Fibroblast of mammary gland (primary cell): ENCODE measurements at regions not wholly inside any gene's neighbourhood (a gene's known extent, or its start where the extent isn't known, plus 50 kb on each side); places are given as distances from the start of the nearest gene placed in this dataset.

Source experiments
- DNase-seq: peaks from one replicate; pipeline ENCODE4 v3.0.0-alpha.2; 2010; ENCODE audit warnings: low read depth
- H3K4me3 ChIP-seq: 2 replicates; pipeline ENCODE4 v1.5.1; 2011; ENCODE audit warnings: low read depth, mild to moderate bottlenecking, low read length, moderate library complexity; ENCODE audit not compliant: control insufficient read depth
- CTCF ChIP-seq: conservative IDR thresholded peaks from 2 replicates; pipeline ENCODE4 v1.5.1; 2011; ENCODE audit warnings: low read depth, low read length, inconsistent platforms; ENCODE audit not compliant: control insufficient read depth, insufficient read depth

GRCh38 chr16:6247775-6248174, 1084.9 kb upstream of the RBFOX1 start:
- no peak overlapping the region for H3K4me3 ChIP-seq
- TF ChIP-seq CTCF = no peak
- no peak for DNase-seq

GRCh38 chr16:6247150-6247549, 1085.5 kb upstream of the RBFOX1 start:
- no peak overlapping the region for H3K4me3 ChIP-seq
- no peak for TF ChIP-seq CTCF
- DNase-seq = no peak

- DNase-seq = no peak
- H3K4me3 ChIP-seq = no peak overlapping the region
- no peak for TF ChIP-seq CTCF
Measured at GRCh38 chr16:6246266-6246665, 1086.4 kb upstream of the RBFOX1 start.

GRCh38 chr16:6232056-6232455, 1100.6 kb upstream of the RBFOX1 start:
- H3K4me3 ChIP-seq = no peak overlapping the region
- no peak for TF ChIP-seq CTCF
- no peak for DNase-seq

- H3K4me3 ChIP-seq = no peak overlapping the region
- TF ChIP-seq CTCF = no peak
- DNase-seq = no peak
Measured at GRCh38 chr16:6231398-6231797, 1101.2 kb upstream of the RBFOX1 start.

- H3K4me3 ChIP-seq = no peak overlapping the region
- no peak for DNase-seq
- no peak for TF ChIP-seq CTCF
Measured at GRCh38 chr16:6229186-6229585, 1103.5 kb upstream of the RBFOX1 start.

GRCh38 chr16:6218855-6219254, 1113.8 kb upstream of the RBFOX1 start:
- no peak for TF ChIP-seq CTCF
- DNase-seq = no peak
- no peak overlapping the region for H3K4me3 ChIP-seq
